GM12878 (cell line): ENCODE measurements at regions not wholly inside any gene's neighbourhood (a gene's known extent, or its start where the extent isn't known, plus 50 kb on each side); places are given as distances from the start of the nearest gene placed in this dataset.

ENCODE experiments used
- ATAC-seq: fragments of 200-7000 bp; cut with Tn5 transposase; 3 replicates; pipeline ENCODE4 v1.9.1; 2020; ENCODE audit warnings: mild to moderate bottlenecking, moderate library complexity
- BruUV-seq: library from RNA; stranded (reverse); fragments of 400-500 nt; replicated peaks from 2 replicates; lab custom pipeline; 2021; lab: Mats Ljungman, UMichigan
- CTCF ChIA-PET: fragments of 300-600 bp; sonication (Branson Sonifier 250); formaldehyde crosslinking; extraction: SDS; loops from one replicate; lab custom pipeline; 2021; ENCODE audit warnings: inconsistent platforms; lab: Yijun Ruan, JAX
- POLR2A ChIA-PET: fragments of 350-600 bp; formaldehyde crosslinking; extraction: SDS; loops from one replicate; lab custom pipeline; 2021; ENCODE audit warnings: inconsistent platforms; lab: Charles Lee
- RAD21 ChIA-PET: fragments of 300-600 bp; sonication (Branson Sonifier 250); formaldehyde crosslinking; loops from one replicate; lab custom pipeline; 2023; ENCODE audit warnings: antibody characterized with exemption; ENCODE audit not compliant: unreplicated experiment; lab: Charles Lee
- SMC1A ChIA-PET: fragments of 300-600 bp; sonication (Branson Sonifier 250); formaldehyde crosslinking; loops from one replicate; lab custom pipeline; 2023; ENCODE audit not compliant: unreplicated experiment, uncharacterized antibody; lab: Charles Lee
- DNase-seq: peaks from one replicate; pipeline ENCODE4 v3.0.0-alpha.2; 2011; ENCODE audit warnings: low read depth, low spot score
- FAIRE-seq: peaks from 3 replicates; lab custom pipeline; 2011; peaks lifted over from hg19 to GRCh38; lab: Jason Lieb, UNC
- H2AFZ ChIP-seq: 2 replicates; pipeline ENCODE4 v1.6.0; 2011; ENCODE audit warnings: low read depth, low read length, control low read depth; ENCODE audit not compliant: control insufficient read depth
- H3K27ac ChIP-seq: 2 replicates; pipeline ENCODE4 v1.5.1; 2011; ENCODE audit warnings: control low read depth; ENCODE audit not compliant: control insufficient read depth, insufficient read depth
- H3K27me3 ChIP-seq, 2 experiments: replicated peaks in 1 of 2; 2 replicates each; pipeline versions ENCODE4 v1.6.0 to v1.6.1; 2011; ENCODE audit warnings: low read length in 1 of 2; ENCODE audit not compliant: control insufficient read depth in 2 of 2, insufficient read depth in 2 of 2
- H3K36me3 ChIP-seq, 2 experiments: 2 replicates each; pipeline ENCODE4 v1.5.1; 2011; ENCODE audit warnings: low read length in 1 of 2; ENCODE audit not compliant: control insufficient read depth in 2 of 2, insufficient read depth in 2 of 2
- H3K4me1 ChIP-seq: 2 replicates; pipeline ENCODE4 v1.6.1; 2011; ENCODE audit warnings: mild to moderate bottlenecking, low read length, moderate library complexity, mixed read lengths; ENCODE audit not compliant: control insufficient read depth, insufficient read depth
- H3K4me2 ChIP-seq: 2 replicates; pipeline ENCODE4 v1.6.0; 2011; ENCODE audit warnings: control low read depth; ENCODE audit not compliant: control insufficient read depth, insufficient read depth
- H3K4me3 ChIP-seq: fragments of 200-600 bp; sonication (generic); 2 replicates; pipeline ENCODE4 v1.5.1; 2016
- H3K79me2 ChIP-seq: 2 replicates; pipeline ENCODE4 v1.6.0; 2011; ENCODE audit warnings: low read length; ENCODE audit not compliant: control insufficient read depth, insufficient read depth
- H3K9ac ChIP-seq: 2 replicates; pipeline ENCODE4 v1.8.0; 2011; ENCODE audit warnings: low read length, control low read depth, mixed read lengths; ENCODE audit not compliant: control insufficient read depth, insufficient read depth
- H3K9me3 ChIP-seq: replicated peaks from 3 replicates; pipeline ENCODE4 v1.5.1; 2011; ENCODE audit warnings: mild to moderate bottlenecking, low read length; ENCODE audit not compliant: control insufficient read depth, insufficient read depth
- H4K20me1 ChIP-seq: 2 replicates; pipeline ENCODE4 v1.6.0; 2011; ENCODE audit not compliant: control insufficient read depth, insufficient read depth
- EED ChIP-seq: sonication (generic); IDR thresholded peaks from 2 replicates; pipeline ENCODE4 v1.6.1; 2016; ENCODE audit warnings: antibody characterized with exemption, low read depth
- HDAC6 ChIP-seq: fragments of 200-600 bp; sonication (generic); IDR thresholded peaks from one replicate; pipeline ENCODE4 v1.8.0; 2017; ENCODE audit warnings: antibody characterized with exemption; ENCODE audit not compliant: unreplicated experiment
- NFIC ChIP-seq: IDR thresholded peaks from 2 replicates; pipeline ENCODE4 v1.6.1; 2012; ENCODE audit warnings: low read depth, mild to moderate bottlenecking, inconsistent platforms, low read length, moderate library complexity
- NFXL1 ChIP-seq: fragments of 450-650 bp; IDR thresholded peaks from 2 replicates; pipeline ENCODE4 v1.6.1; 2017; ENCODE audit warnings: antibody characterized with exemption, mild to moderate bottlenecking, borderline replicate concordance
- PML ChIP-seq: IDR thresholded peaks from 2 replicates; pipeline ENCODE4 v1.6.1; 2012; ENCODE audit warnings: low read length, inconsistent platforms
- SIX5 ChIP-seq: IDR thresholded peaks from 2 replicates; pipeline ENCODE4 v1.6.1; 2011; ENCODE audit warnings: mild to moderate bottlenecking, low read depth, low read length, moderate library complexity; ENCODE audit not compliant: severe bottlenecking
- TCF7 ChIP-seq: IDR thresholded peaks from 2 replicates; pipeline ENCODE4 v1.6.1; 2014; ENCODE audit warnings: antibody characterized with exemption, borderline replicate concordance
- whole genome bisulfite sequencing: methylation state at CpG from one replicate; pipeline ENCODE4 v1.1.6; 2016; ENCODE audit warnings: low lambda C conversion rate; ENCODE audit not compliant: insufficient replicate concordance, insufficient coverage; ENCODE audit errors: missing lambda C conversion rate; 5-methylcytosine and 5-hydroxymethylcytosine counted together
- in situ Hi-C: fragments of 300-500 bp; cut with MboI; formaldehyde crosslinking; loops from 9 replicates; pipeline ENCODE4 v1.14.3; 2018; ENCODE audit warnings: mixed read lengths
- intact Hi-C: fragments of 100-400 bp; cut with micrococcal nuclease; formaldehyde crosslinking; loops from one replicate; pipeline ENCODE4 v1.14.2; 2022; ENCODE audit not compliant: unreplicated experiment
- TF ChIP-seq, protein P1 (sequence below): fragments of 450-650 bp; IDR thresholded peaks from 2 replicates; pipeline ENCODE4 v1.6.1; 2017; ENCODE audit warnings: mild to moderate bottlenecking

DNA sequence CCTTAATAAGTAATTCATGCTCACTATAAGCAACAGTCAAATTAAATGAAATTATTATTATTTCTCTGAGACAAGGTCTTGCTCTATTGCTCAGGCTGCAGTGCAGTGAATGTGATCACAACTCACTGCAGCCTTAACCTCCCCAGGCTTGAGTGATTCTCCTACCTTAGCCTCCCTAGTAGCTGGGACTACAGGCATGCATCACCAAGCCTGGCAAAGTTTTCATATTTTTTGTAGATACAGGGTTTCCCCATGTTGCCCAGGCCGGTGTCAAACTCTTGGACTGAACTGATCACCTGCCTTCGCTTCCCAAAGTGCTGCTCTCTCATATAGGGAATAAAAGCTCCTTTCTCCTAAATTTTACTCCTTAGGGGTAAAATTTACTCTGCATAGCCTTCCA, 74.9 kb upstream of the GAREM1 start:
- ChIA-PET RAD21 (no interaction called here), SMC1A (no interaction called here), CTCF (no interaction called here), POLR2A (no interaction called here)
- H3K4me3 ChIP-seq, result no peak overlapping the region
- TF ChIP-seq EED (no peak), PML (no peak), NFXL1 (no peak), TCF7 (no peak), NFIC (no peak), HDAC6 (no peak), SIX5 (no peak)
- TF ChIP-seq, protein P1, sequence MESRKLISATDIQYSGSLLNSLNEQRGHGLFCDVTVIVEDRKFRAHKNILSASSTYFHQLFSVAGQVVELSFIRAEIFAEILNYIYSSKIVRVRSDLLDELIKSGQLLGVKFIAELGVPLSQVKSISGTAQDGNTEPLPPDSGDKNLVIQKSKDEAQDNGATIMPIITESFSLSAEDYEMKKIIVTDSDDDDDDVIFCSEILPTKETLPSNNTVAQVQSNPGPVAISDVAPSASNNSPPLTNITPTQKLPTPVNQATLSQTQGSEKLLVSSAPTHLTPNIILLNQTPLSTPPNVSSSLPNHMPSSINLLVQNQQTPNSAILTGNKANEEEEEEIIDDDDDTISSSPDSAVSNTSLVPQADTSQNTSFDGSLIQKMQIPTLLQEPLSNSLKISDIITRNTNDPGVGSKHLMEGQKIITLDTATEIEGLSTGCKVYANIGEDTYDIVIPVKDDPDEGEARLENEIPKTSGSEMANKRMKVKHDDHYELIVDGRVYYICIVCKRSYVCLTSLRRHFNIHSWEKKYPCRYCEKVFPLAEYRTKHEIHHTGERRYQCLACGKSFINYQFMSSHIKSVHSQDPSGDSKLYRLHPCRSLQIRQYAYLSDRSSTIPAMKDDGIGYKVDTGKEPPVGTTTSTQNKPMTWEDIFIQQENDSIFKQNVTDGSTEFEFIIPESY, result no peak
- BruUV-seq, result no TSS peak
- no peaks in the 10 kb centered on the region for H3K4me1 ChIP-seq
- intact Hi-C loops, result loop anchor here (10.0 kb wide), 1 partner anchor 991 kb away; no protein-coding TSS in a partner anchor
- H3K36me3 ChIP-seq, result no peaks in the 10 kb centered on the region
- WGBS, result 5% methylated on average over 2 of the region's 2 CpGs
- H2AFZ ChIP-seq, result no peak overlapping the region
- no peak overlapping the region for H3K9ac ChIP-seq
- no peaks in the 10 kb centered on the region; a peak in 2 of 4 replicates for H3K27me3 ChIP-seq
- H3K9me3 ChIP-seq, result no peaks in the 10 kb centered on the region
- no peak overlapping the region for H3K4me2 ChIP-seq
- no peaks in the 10 kb centered on the region for H4K20me1 ChIP-seq
- FAIRE-seq (no peak), ATAC-seq (no peak), DNase-seq (no peak)
- in situ Hi-C loops, result no loop called here
- H3K27ac ChIP-seq, result no peak overlapping the region
- no peaks in the 10 kb centered on the region for H3K79me2 ChIP-seq
